ENCODE measurements at regions not wholly inside any gene's neighbourhood (a gene's known extent, or its start where the extent isn't known, plus 50 kb on each side); places are given as distances from the start of the nearest gene placed in this dataset.

DNA sequence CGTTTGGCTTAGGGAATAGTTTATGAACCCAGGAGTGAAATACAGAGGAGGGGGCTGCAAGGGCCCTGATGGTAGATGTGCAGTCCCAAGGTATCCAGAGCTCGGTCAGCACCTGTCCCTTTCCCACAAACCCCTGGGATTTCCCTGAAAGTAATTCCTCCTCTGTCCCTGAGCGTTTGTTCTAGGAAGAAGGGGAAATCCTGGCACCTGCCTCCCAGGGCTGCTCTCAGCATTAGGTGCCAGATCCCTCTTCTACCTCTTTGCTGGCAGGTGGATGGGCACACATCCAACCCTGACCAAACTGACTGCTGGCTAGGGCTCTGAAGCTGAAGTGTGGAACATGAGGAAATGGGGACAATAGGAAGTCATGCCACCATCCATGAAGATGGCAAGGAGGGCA is 824.0 kb downstream of the SLC4A3 start:
- Histone ChIP-seq H3K4me1 (ENCODE audit: control insufficient read depth, insufficient read depth, low read depth, low read length) (no peaks in the 10 kb centered on the region), H3K4me3 (ENCODE audit: insufficient read depth in 1 of 2, low read depth in 1 of 2, low read length in 2 of 2) (no peak overlapping the region), H2AK5ac (ENCODE audit: low read length, severe bottlenecking) (no peak overlapping the region), H3K9ac (ENCODE audit: low read length) (no peak overlapping the region), H3K27me3 (ENCODE audit: control insufficient read depth in 1 of 2, insufficient read depth in 1 of 2, low read length in 2 of 2) (no peaks in the 10 kb centered on the region), H3K27ac (ENCODE audit: low read length, poor library complexity, severe bottlenecking) (no peak overlapping the region), H2BK15ac (ENCODE audit: low read depth, poor library complexity, severe bottlenecking) (no peak overlapping the region), H2BK12ac (ENCODE audit: low read length in 2 of 2) (no peak overlapping the region), H2BK120ac (ENCODE audit: low read depth, low read length) (no peak overlapping the region), H2AFZ (ENCODE audit: low read depth, low read length) (no peak overlapping the region), H3K9me3 (ENCODE audit: control insufficient read depth, low read length) (no peaks in the 10 kb centered on the region), H4K8ac (ENCODE audit: low read length) (no peak overlapping the region), H3K36me3 (ENCODE audit: control insufficient read depth in 1 of 2, insufficient read depth in 2 of 2, low read depth in 1 of 2, low read length in 2 of 2) (no peaks in the 10 kb centered on the region), H3K4me2 (ENCODE audit: low read length, poor library complexity, severe bottlenecking) (no peak overlapping the region), H3K4ac (ENCODE audit: low read depth in 1 of 2, low read length in 2 of 2) (no peak overlapping the region), H3K18ac (ENCODE audit: low read depth in 1 of 2, low read length in 2 of 2) (no peak overlapping the region), H4K91ac (ENCODE audit: low read length) (no peak overlapping the region), H3K14ac (ENCODE audit: low read length in 2 of 2) (peak overlapping the region in 1 of 2 experiments; percentile 59), H3K23ac (ENCODE audit: low read length in 2 of 2) (no peak overlapping the region), H3K79me1 (replicated peaks; ENCODE audit: low read length, poor library complexity, severe bottlenecking) (no peaks in the 10 kb centered on the region), H2BK5ac (ENCODE audit: low read depth, low read length, poor library complexity, severe bottlenecking) (no peak overlapping the region)
- 82% methylated on average over 3 of the region's 3 CpGs for WGBS
- DNase-seq: no peak

GRCh38 chr2:220452561-220452960 is 825.1 kb downstream of the SLC4A3 start:
- Histone ChIP-seq H3K9ac (ENCODE audit: low read length) (no peak overlapping the region), H3K79me1 (replicated peaks; ENCODE audit: low read length, poor library complexity, severe bottlenecking) (no peaks in the 10 kb centered on the region), H3K4me3 (ENCODE audit: insufficient read depth in 1 of 2, low read depth in 1 of 2, low read length in 2 of 2) (no peak overlapping the region), H3K9me3 (ENCODE audit: control insufficient read depth, low read length) (no peaks in the 10 kb centered on the region), H3K36me3 (ENCODE audit: control insufficient read depth in 1 of 2, insufficient read depth in 2 of 2, low read depth in 1 of 2, low read length in 2 of 2) (no peaks in the 10 kb centered on the region), H2BK120ac (ENCODE audit: low read depth, low read length) (no peak overlapping the region), H2AK5ac (ENCODE audit: low read length, severe bottlenecking) (no peak overlapping the region), H2BK12ac (ENCODE audit: low read length in 2 of 2) (no peak overlapping the region), H3K4me2 (ENCODE audit: low read length, poor library complexity, severe bottlenecking) (no peak overlapping the region), H3K4ac (ENCODE audit: low read depth in 1 of 2, low read length in 2 of 2) (no peak overlapping the region), H3K27ac (ENCODE audit: low read length, poor library complexity, severe bottlenecking) (no peak overlapping the region), H2BK5ac (ENCODE audit: low read depth, low read length, poor library complexity, severe bottlenecking) (no peak overlapping the region), H3K18ac (ENCODE audit: low read depth in 1 of 2, low read length in 2 of 2) (no peak overlapping the region), H3K23ac (ENCODE audit: low read length in 2 of 2) (no peak overlapping the region), H2BK15ac (ENCODE audit: low read depth, poor library complexity, severe bottlenecking) (no peak overlapping the region), H3K4me1 (ENCODE audit: control insufficient read depth, insufficient read depth, low read depth, low read length) (no peaks in the 10 kb centered on the region), H3K27me3 (ENCODE audit: control insufficient read depth in 1 of 2, insufficient read depth in 1 of 2, low read length in 2 of 2) (no peaks in the 10 kb centered on the region), H2AFZ (ENCODE audit: low read depth, low read length) (no peak overlapping the region), H3K14ac (ENCODE audit: low read length in 2 of 2) (no peak overlapping the region), H4K8ac (ENCODE audit: low read length) (no peak overlapping the region), H4K91ac (ENCODE audit: low read length) (no peak overlapping the region)
- DNase-seq: no peak
- 86% methylated on average over 1 of the region's 2 CpGs for WGBS

DNA sequence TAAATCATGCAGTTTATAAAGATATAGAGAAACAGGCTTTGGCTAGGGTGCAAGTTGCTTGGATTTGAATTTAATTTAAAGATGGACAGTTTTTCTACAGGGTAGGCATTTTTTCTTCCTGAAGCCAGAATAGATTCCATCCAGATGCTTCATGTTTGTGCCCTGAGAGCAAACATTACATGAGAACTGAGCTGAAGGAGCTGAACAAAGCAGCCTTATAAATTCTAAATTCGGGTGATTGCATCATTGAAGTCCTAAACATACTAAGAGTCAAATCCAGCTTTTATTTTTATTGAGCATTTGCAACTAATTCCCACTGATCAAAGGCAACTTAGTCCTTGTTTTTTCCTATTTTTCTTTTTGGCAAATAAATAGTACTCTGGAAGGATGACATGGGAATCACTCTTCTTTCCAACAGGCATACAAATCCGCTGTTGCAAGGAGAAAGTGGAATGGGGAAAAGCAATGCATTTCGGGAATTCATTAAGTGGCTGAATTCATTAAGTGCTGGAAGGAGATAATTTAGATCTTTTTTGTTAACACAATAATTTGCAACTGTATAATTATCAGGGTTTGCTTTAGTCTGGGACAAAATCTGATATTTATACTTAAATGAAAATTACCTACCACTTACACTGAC is 828.0 kb downstream of the SLC4A3 start:
- no peaks in the 10 kb centered on the region for H3K79me1 ChIP-seq (replicated peaks; ENCODE audit: low read length, poor library complexity, severe bottlenecking)
- H3K9ac ChIP-seq (ENCODE audit: low read length): no peak overlapping the region
- no peaks in the 10 kb centered on the region for H3K36me3 ChIP-seq (ENCODE audit: control insufficient read depth in 1 of 2, insufficient read depth in 2 of 2, low read depth in 1 of 2, low read length in 2 of 2)
- H4K8ac ChIP-seq (ENCODE audit: low read length): no peak overlapping the region
- no peaks in the 10 kb centered on the region for H3K4me1 ChIP-seq (ENCODE audit: control insufficient read depth, insufficient read depth, low read depth, low read length)
- 92% methylated on average over 1 of the region's 3 CpGs for WGBS
- no peak overlapping the region for H3K4ac ChIP-seq (ENCODE audit: low read depth in 1 of 2, low read length in 2 of 2)
- H3K9me3 ChIP-seq (ENCODE audit: control insufficient read depth, low read length): no peaks in the 10 kb centered on the region
- H3K4me3 ChIP-seq (ENCODE audit: insufficient read depth in 1 of 2, low read depth in 1 of 2, low read length in 2 of 2): no peak overlapping the region
- H2AFZ ChIP-seq (ENCODE audit: low read depth, low read length): no peak overlapping the region
- H2BK12ac ChIP-seq (ENCODE audit: low read length in 2 of 2): no peak overlapping the region
- H4K91ac ChIP-seq (ENCODE audit: low read length): no peak overlapping the region
- no peak overlapping the region for H2BK120ac ChIP-seq (ENCODE audit: low read depth, low read length)
- no peak overlapping the region for H3K4me2 ChIP-seq (ENCODE audit: low read length, poor library complexity, severe bottlenecking)
- no peak overlapping the region for H2AK5ac ChIP-seq (ENCODE audit: low read length, severe bottlenecking)
- no peak overlapping the region for H2BK15ac ChIP-seq (ENCODE audit: low read depth, poor library complexity, severe bottlenecking)
- H3K27ac ChIP-seq (ENCODE audit: low read length, poor library complexity, severe bottlenecking): no peak overlapping the region
- no peak for DNase-seq
- H3K18ac ChIP-seq (ENCODE audit: low read depth in 1 of 2, low read length in 2 of 2): no peak overlapping the region
- no peaks in the 10 kb centered on the region for H3K27me3 ChIP-seq (ENCODE audit: control insufficient read depth in 1 of 2, insufficient read depth in 1 of 2, low read length in 2 of 2)
- no peak overlapping the region for H3K23ac ChIP-seq (ENCODE audit: low read length in 2 of 2)
- no peak overlapping the region for H2BK5ac ChIP-seq (ENCODE audit: low read depth, low read length, poor library complexity, severe bottlenecking)
- H3K14ac ChIP-seq (ENCODE audit: low read length in 2 of 2): no peak overlapping the region

- Histone ChIP-seq H3K4me2 (ENCODE audit: low read length, poor library complexity, severe bottlenecking) (no peak overlapping the region), H2BK15ac (ENCODE audit: low read depth, poor library complexity, severe bottlenecking) (no peak overlapping the region), H3K14ac (ENCODE audit: low read length in 2 of 2) (no peak overlapping the region), H2BK5ac (ENCODE audit: low read depth, low read length, poor library complexity, severe bottlenecking) (no peak overlapping the region), H3K9me3 (ENCODE audit: control insufficient read depth, low read length) (no peaks in the 10 kb centered on the region), H3K9ac (ENCODE audit: low read length) (no peak overlapping the region), H3K79me1 (replicated peaks; ENCODE audit: low read length, poor library complexity, severe bottlenecking) (no peaks in the 10 kb centered on the region), H3K23ac (ENCODE audit: low read length in 2 of 2) (no peak overlapping the region), H4K91ac (ENCODE audit: low read length) (no peak overlapping the region), H3K18ac (ENCODE audit: low read depth in 1 of 2, low read length in 2 of 2) (no peak overlapping the region), H2AFZ (ENCODE audit: low read depth, low read length) (no peak overlapping the region), H2BK12ac (ENCODE audit: low read length in 2 of 2) (no peak overlapping the region), H3K4me3 (ENCODE audit: insufficient read depth in 1 of 2, low read depth in 1 of 2, low read length in 2 of 2) (no peak overlapping the region), H3K27ac (ENCODE audit: low read length, poor library complexity, severe bottlenecking) (no peak overlapping the region), H3K4me1 (ENCODE audit: control insufficient read depth, insufficient read depth, low read depth, low read length) (no peaks in the 10 kb centered on the region), H2BK120ac (ENCODE audit: low read depth, low read length) (no peak overlapping the region), H3K36me3 (ENCODE audit: control insufficient read depth in 1 of 2, insufficient read depth in 2 of 2, low read depth in 1 of 2, low read length in 2 of 2) (no peaks in the 10 kb centered on the region), H3K27me3 (ENCODE audit: control insufficient read depth in 1 of 2, insufficient read depth in 1 of 2, low read length in 2 of 2) (no peaks in the 10 kb centered on the region), H4K8ac (ENCODE audit: low read length) (no peak overlapping the region), H3K4ac (ENCODE audit: low read depth in 1 of 2, low read length in 2 of 2) (no peak overlapping the region), H2AK5ac (ENCODE audit: low read length, severe bottlenecking) (no peak overlapping the region)
- no peak for DNase-seq
Observed at GRCh38 chr2:220458051-220458450, 830.6 kb downstream of the SLC4A3 start.

All from mesenchymal stem cell (in vitro differentiated cells and primary cell).